ENCODE measurements at regions not wholly inside any gene's neighbourhood (a gene's known extent, or its start where the extent isn't known, plus 50 kb on each side); places are given as distances from the start of the nearest gene placed in this dataset.

- no peak for TF ChIP-seq ZNF274 (IDR thresholded peaks at IDR 0.05; ENCODE audit: low read depth, low read length)
- no peak for TF ChIP-seq SUZ12 (IDR thresholded peaks at IDR 0.05; ENCODE audit: extremely low read depth, insufficient read depth, insufficient read length)
- TF ChIP-seq YY1 (IDR thresholded peaks at IDR 0.05; ENCODE audit: insufficient read depth, insufficient read length), result no peak
Observed at GRCh38 chr6:105972440-105972839, 113.7 kb upstream of the PRDM1 start.
